ENCODE measurements at regions not wholly inside any gene's neighbourhood (a gene's known extent, or its start where the extent isn't known, plus 50 kb on each side); places are given as distances from the start of the nearest gene placed in this dataset.
A peak's percentile ranks its signal among the peaks of the same experiment; 100 is the strongest.

DNA sequence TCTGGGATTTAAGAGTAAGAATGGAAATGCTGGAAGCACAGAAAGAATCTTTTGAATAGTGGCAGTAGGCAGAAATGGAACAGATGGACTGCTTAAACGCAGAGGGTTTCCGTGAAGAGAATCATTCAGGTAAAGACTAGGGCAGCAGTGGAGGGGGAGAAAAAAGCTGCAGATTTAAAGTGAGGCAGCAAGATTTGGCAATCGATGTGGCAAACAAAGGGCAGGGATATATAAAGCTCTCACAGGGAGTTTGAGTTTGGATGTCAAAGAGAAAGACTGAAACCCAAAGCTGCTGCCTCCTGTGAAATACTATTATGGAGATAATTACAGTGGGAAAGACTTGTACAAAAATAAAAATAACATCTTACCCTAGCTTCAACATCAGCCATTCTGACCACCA, 384.0 kb downstream of the CENPC start:
- TF ChIP-seq YY1 (IDR thresholded peaks at IDR 0.05; ENCODE audit: low read depth) = no peak
- TF ChIP-seq ZBTB7A (IDR thresholded peaks at IDR 0.05; ENCODE audit: low read depth) = no peak
- TF ChIP-seq, protein P1, sequence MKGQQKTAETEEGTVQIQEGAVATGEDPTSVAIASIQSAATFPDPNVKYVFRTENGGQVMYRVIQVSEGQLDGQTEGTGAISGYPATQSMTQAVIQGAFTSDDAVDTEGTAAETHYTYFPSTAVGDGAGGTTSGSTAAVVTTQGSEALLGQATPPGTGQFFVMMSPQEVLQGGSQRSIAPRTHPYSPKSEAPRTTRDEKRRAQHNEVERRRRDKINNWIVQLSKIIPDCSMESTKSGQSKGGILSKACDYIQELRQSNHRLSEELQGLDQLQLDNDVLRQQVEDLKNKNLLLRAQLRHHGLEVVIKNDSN (IDR thresholded peaks at IDR 0.05) = no peak
- TF ChIP-seq, protein P2, sequence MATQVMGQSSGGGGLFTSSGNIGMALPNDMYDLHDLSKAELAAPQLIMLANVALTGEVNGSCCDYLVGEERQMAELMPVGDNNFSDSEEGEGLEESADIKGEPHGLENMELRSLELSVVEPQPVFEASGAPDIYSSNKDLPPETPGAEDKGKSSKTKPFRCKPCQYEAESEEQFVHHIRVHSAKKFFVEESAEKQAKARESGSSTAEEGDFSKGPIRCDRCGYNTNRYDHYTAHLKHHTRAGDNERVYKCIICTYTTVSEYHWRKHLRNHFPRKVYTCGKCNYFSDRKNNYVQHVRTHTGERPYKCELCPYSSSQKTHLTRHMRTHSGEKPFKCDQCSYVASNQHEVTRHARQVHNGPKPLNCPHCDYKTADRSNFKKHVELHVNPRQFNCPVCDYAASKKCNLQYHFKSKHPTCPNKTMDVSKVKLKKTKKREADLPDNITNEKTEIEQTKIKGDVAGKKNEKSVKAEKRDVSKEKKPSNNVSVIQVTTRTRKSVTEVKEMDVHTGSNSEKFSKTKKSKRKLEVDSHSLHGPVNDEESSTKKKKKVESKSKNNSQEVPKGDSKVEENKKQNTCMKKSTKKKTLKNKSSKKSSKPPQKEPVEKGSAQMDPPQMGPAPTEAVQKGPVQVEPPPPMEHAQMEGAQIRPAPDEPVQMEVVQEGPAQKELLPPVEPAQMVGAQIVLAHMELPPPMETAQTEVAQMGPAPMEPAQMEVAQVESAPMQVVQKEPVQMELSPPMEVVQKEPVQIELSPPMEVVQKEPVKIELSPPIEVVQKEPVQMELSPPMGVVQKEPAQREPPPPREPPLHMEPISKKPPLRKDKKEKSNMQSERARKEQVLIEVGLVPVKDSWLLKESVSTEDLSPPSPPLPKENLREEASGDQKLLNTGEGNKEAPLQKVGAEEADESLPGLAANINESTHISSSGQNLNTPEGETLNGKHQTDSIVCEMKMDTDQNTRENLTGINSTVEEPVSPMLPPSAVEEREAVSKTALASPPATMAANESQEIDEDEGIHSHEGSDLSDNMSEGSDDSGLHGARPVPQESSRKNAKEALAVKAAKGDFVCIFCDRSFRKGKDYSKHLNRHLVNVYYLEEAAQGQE (IDR thresholded peaks at IDR 0.05; ENCODE audit: low read depth) = no peak
- no peak for TF ChIP-seq CEBPB (IDR thresholded peaks at IDR 0.05)
- TF ChIP-seq CREB1 (IDR thresholded peaks at IDR 0.05; ENCODE audit: low read depth) = no peak
- no peak for TF ChIP-seq EP300 (IDR thresholded peaks at IDR 0.05; ENCODE audit: borderline replicate concordance)
- TF ChIP-seq, protein P3, sequence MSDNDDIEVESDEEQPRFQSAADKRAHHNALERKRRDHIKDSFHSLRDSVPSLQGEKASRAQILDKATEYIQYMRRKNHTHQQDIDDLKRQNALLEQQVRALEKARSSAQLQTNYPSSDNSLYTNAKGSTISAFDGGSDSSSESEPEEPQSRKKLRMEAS (IDR thresholded peaks at IDR 0.05) = no peak
- no peak for TF ChIP-seq FOXM1 (IDR thresholded peaks at IDR 0.05; ENCODE audit: borderline replicate concordance, low read depth)
- TF ChIP-seq TEAD4 (IDR thresholded peaks at IDR 0.05) = no peak
- TF ChIP-seq NFIC (IDR thresholded peaks at IDR 0.05) = no peak
- TF ChIP-seq TCF12 (IDR thresholded peaks at IDR 0.05; ENCODE audit: low read depth) = no peak
- no peak for TF ChIP-seq TAF1 (IDR thresholded peaks at IDR 0.05; ENCODE audit: low read depth)
- no peak for TF ChIP-seq EGR1 (IDR thresholded peaks at IDR 0.05)
- TF ChIP-seq RAD21 (IDR thresholded peaks at IDR 0.05; ENCODE audit: low read depth) = no peak

DNA sequence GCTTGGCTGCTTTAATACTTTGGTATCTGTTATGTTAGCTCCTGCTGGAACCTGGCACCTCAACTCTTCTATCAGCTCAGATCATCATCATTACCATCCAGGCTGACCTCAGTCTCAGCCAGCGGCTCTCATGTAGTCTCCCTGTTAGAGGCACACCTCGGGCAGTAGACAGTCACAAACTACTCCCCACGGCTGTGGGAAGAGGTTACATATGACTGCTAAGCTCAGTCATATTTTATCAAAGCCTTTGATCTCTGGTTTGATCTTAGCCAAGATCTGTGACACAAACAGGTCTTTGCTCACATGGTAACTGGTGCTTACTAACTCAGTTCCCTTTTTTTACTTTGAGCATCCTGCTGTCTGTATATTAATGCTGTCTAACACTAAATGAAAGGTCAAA, 384.9 kb downstream of the CENPC start:
- TF ChIP-seq EGR1 (IDR thresholded peaks at IDR 0.05) = no peak
- TF ChIP-seq TAF1 (IDR thresholded peaks at IDR 0.05; ENCODE audit: low read depth) = no peak
- TF ChIP-seq, protein P3 (IDR thresholded peaks at IDR 0.05) = no peak
- no peak for TF ChIP-seq CEBPB (IDR thresholded peaks at IDR 0.05)
- TF ChIP-seq CREB1 (IDR thresholded peaks at IDR 0.05; ENCODE audit: low read depth) = no peak
- no peak for TF ChIP-seq FOXM1 (IDR thresholded peaks at IDR 0.05; ENCODE audit: borderline replicate concordance, low read depth)
- TF ChIP-seq ZBTB7A (IDR thresholded peaks at IDR 0.05; ENCODE audit: low read depth) = no peak
- TF ChIP-seq YY1 (IDR thresholded peaks at IDR 0.05; ENCODE audit: low read depth) = no peak
- no peak for TF ChIP-seq TCF12 (IDR thresholded peaks at IDR 0.05; ENCODE audit: low read depth)
- no peak for TF ChIP-seq TEAD4 (IDR thresholded peaks at IDR 0.05)
- TF ChIP-seq NFIC (IDR thresholded peaks at IDR 0.05) = no peak
- TF ChIP-seq, protein P1 (IDR thresholded peaks at IDR 0.05) = no peak

DNA sequence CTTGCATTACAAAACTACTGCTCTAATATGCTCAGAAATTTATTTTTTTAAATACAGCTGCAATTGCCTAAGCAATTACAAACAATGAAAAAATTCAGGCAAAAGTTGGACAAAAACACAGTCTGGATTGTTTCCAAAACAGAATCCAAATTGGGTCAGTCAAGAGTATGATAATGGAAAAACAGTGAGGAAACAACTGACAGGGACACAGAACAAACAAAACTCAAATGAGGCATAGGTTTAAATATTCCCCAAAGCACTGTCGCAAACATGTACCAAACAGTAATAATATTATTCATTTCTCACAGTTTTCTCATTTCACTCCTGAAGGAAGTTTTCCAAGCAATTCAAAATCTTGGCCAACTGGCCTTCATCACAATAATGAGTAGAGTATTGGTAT, 386.6 kb downstream of the CENPC start:
- TF ChIP-seq TAF1 (IDR thresholded peaks at IDR 0.05; ENCODE audit: low read depth) (no peak), EP300 (IDR thresholded peaks at IDR 0.05; ENCODE audit: borderline replicate concordance) (no peak), CEBPB (IDR thresholded peaks at IDR 0.05) (no peak), NFIC (IDR thresholded peaks at IDR 0.05) (no peak), CREB1 (IDR thresholded peaks at IDR 0.05; ENCODE audit: low read depth) (no peak), ZBTB7A (IDR thresholded peaks at IDR 0.05; ENCODE audit: low read depth) (no peak), FOXM1 (IDR thresholded peaks at IDR 0.05; ENCODE audit: borderline replicate concordance, low read depth) (no peak), YY1 (IDR thresholded peaks at IDR 0.05; ENCODE audit: low read depth) (no peak)
- TF ChIP-seq, protein P2 (IDR thresholded peaks at IDR 0.05; ENCODE audit: low read depth) = no peak

DNA sequence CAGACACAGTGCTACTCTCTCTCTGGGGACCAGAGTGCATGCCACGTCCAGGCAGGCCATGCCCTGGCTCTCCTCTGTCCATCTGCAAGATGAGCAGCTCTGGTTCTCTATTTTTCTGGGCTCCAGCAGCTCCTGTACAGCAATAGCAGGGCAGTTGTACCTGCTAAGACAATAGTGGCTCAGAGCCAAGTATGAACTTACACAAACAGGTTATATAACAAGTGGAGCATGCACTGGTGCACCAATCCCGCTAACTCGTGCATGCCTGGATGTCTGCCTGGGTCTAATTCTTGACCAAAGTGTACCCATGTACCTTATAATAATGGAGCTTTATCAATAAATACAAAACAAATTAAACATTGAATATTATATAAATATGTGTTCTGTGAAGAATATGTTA, 392.3 kb downstream of the CENPC start:
- TF ChIP-seq FOXM1 (IDR thresholded peaks at IDR 0.05; ENCODE audit: borderline replicate concordance, low read depth) = no peak
- TF ChIP-seq NFIC (IDR thresholded peaks at IDR 0.05) = peak; percentile 83
- TF ChIP-seq, protein P3 (IDR thresholded peaks at IDR 0.05) = peak; percentile 60; the same call in 1 of the 2 replicates

DNA sequence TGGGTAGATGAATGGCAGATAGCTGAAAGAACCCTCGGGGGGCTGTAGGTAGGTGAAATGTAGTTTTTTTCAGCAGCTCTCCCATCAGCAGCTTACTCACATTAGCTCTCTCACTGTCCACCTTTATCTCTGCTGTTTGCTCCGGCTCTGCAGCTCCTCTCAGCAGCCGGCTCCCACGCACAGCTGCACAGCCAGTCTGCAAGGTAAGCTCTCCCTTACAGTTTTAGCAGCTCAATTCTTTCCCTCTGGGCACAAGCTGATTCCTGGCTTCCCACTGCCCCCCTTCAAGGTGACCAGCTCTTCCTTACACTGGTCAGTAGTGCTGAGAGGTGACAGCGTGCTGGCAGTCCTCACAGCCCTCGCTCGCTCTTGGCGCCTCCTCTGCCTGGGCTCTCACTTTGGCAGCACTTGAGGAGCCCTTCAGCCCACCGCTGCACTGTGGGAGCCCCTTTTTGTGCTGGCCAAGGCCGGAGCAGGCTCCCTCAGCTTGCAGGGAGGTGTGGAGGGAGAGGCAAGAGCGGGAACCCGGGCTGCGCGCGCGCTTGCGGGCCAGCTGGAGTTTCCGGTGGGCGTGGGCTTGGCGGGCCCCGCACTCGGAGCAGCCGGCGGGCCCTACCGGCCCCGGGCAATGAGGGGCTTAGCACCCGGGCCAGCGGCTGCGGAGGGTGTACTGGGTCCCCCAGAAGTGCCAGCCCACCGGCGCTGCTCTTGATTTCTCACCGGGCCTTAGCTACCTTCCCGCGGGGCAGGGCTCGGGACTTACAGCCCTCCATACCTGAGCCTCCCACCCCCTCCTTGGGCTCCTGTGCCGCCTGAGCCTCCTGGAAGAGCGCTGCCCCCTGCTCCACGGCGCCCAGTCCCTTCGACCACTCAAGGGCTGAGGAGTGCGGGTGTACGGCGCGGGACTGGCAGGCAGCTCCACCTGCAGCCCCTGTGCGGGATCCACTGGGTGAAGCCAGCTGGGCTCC, 393.6 kb downstream of the CENPC start:
- TF ChIP-seq CREB1 (IDR thresholded peaks at IDR 0.05; ENCODE audit: low read depth) (no peak), FOXM1 (IDR thresholded peaks at IDR 0.05; ENCODE audit: borderline replicate concordance, low read depth) (no peak), CEBPB (IDR thresholded peaks at IDR 0.05) (no peak), EGR1 (IDR thresholded peaks at IDR 0.05) (no peak), TEAD4 (IDR thresholded peaks at IDR 0.05) (no peak), RAD21 (IDR thresholded peaks at IDR 0.05; ENCODE audit: low read depth) (no peak), ZBTB7A (IDR thresholded peaks at IDR 0.05; ENCODE audit: low read depth) (no peak), TCF12 (IDR thresholded peaks at IDR 0.05; ENCODE audit: low read depth) (no peak), NFIC (IDR thresholded peaks at IDR 0.05) (no peak), YY1 (IDR thresholded peaks at IDR 0.05; ENCODE audit: low read depth) (no peak), TAF1 (IDR thresholded peaks at IDR 0.05; ENCODE audit: low read depth) (no peak), EP300 (IDR thresholded peaks at IDR 0.05; ENCODE audit: borderline replicate concordance) (no peak)
- TF ChIP-seq, protein P1 (IDR thresholded peaks at IDR 0.05) = no peak
- TF ChIP-seq, protein P2 (IDR thresholded peaks at IDR 0.05; ENCODE audit: low read depth) = no peak
- TF ChIP-seq, protein P3 (IDR thresholded peaks at IDR 0.05) = no peak
